ENCODE measurements at regions not wholly inside any gene's neighbourhood (a gene's known extent, or its start where the extent isn't known, plus 50 kb on each side); places are given as distances from the start of the nearest gene placed in this dataset.

- H3K4me2 ChIP-seq: no peak overlapping the region
- no peak for TF ChIP-seq Cebpa-rat (IDR thresholded peaks at IDR 0.05)
Observed at GRCh38 chr2:21356857-21357255, 233.1 kb downstream of the TDRD15 start.

GRCh38 chr2:21358976-21359375 lies 235.2 kb downstream of the TDRD15 start:
- H3K4me3 ChIP-seq: no peak overlapping the region
- H3K36me3 ChIP-seq: no peaks in the 10 kb centered on the region
- H3K4me1 ChIP-seq: no peaks in the 10 kb centered on the region
- 0 out of 2 replicates have a peak, but pooled peaks cover 15% of the 10 kb centered on the region for H3K9me3 ChIP-seq
- no peak overlapping the region for H3K27ac ChIP-seq
- H4K20me1 ChIP-seq: no peaks in the 10 kb centered on the region
- no peak overlapping the region for H3K9ac ChIP-seq
- no peaks in the 10 kb centered on the region for H3K27me3 ChIP-seq
- H3K4me2 ChIP-seq: no peak overlapping the region
- TF ChIP-seq Cebpa-rat (IDR thresholded peaks at IDR 0.05): no peak

More at GRCh38 chr2:21356857-21357255, 233.1 kb downstream of the TDRD15 start:
- Histone ChIP-seq H3K9ac (no peak overlapping the region), H4K20me1 (no peaks in the 10 kb centered on the region), H3K4me3 (no peak overlapping the region), H3K27ac (no peak overlapping the region), H3K4me1 (no peaks in the 10 kb centered on the region), H3K27me3 (no peaks in the 10 kb centered on the region), H3K9me3 (0 out of 2 replicates have a peak, but pooled peaks cover 6% of the 10 kb centered on the region), H3K36me3 (no peaks in the 10 kb centered on the region)

- Histone ChIP-seq H3K4me1 (no peaks in the 10 kb centered on the region), H3K4me2 (no peak overlapping the region)
- TF ChIP-seq Cebpa-rat (IDR thresholded peaks at IDR 0.05): no peak
Observed at GRCh38 chr2:21361384-21361783, 237.6 kb downstream of the TDRD15 start.

GRCh38 chr2:21361957-21362486 lies 238.3 kb downstream of the TDRD15 start:
- Histone ChIP-seq H3K9me3 (0 out of 2 replicates have a peak, but pooled peaks cover 9% of the 10 kb centered on the region), H3K4me1 (no peaks in the 10 kb centered on the region), H3K4me2 (no peak overlapping the region), H3K27ac (no peak overlapping the region), H3K4me3 (no peak overlapping the region), H4K20me1 (no peaks in the 10 kb centered on the region), H3K36me3 (no peaks in the 10 kb centered on the region), H3K9ac (no peak overlapping the region), H3K27me3 (no peaks in the 10 kb centered on the region)
- TF ChIP-seq Cebpa-rat (IDR thresholded peaks at IDR 0.05): no peak

More at GRCh38 chr2:21361384-21361783, 237.6 kb downstream of the TDRD15 start:
- no peak overlapping the region for H3K27ac ChIP-seq
- no peaks in the 10 kb centered on the region for H4K20me1 ChIP-seq
- 0 out of 2 replicates have a peak, but pooled peaks cover 9% of the 10 kb centered on the region for H3K9me3 ChIP-seq
- no peak overlapping the region for H3K9ac ChIP-seq
- H3K27me3 ChIP-seq: no peaks in the 10 kb centered on the region
- H3K36me3 ChIP-seq: no peaks in the 10 kb centered on the region
- H3K4me3 ChIP-seq: no peak overlapping the region

- Histone ChIP-seq H3K27ac (no peak overlapping the region), H3K36me3 (no peaks in the 10 kb centered on the region), H3K9me3 (0 out of 2 replicates have a peak, but pooled peaks cover 9% of the 10 kb centered on the region), H3K4me1 (no peaks in the 10 kb centered on the region), H3K4me3 (no peak overlapping the region), H4K20me1 (no peaks in the 10 kb centered on the region), H3K9ac (no peak overlapping the region), H3K4me2 (no peak overlapping the region), H3K27me3 (no peaks in the 10 kb centered on the region)
- TF ChIP-seq Cebpa-rat (IDR thresholded peaks at IDR 0.05): no peak
Observed at GRCh38 chr2:21363364-21363763, 239.6 kb downstream of the TDRD15 start.

- no peaks in the 10 kb centered on the region for H4K20me1 ChIP-seq
- no peak overlapping the region for H3K27ac ChIP-seq
- H3K4me1 ChIP-seq: no peaks in the 10 kb centered on the region
- no peak overlapping the region for H3K4me3 ChIP-seq
- no peak overlapping the region for H3K9ac ChIP-seq
- TF ChIP-seq Cebpa-rat (IDR thresholded peaks at IDR 0.05): no peak
- no peak overlapping the region for H3K4me2 ChIP-seq
- H3K27me3 ChIP-seq: no peaks in the 10 kb centered on the region
- H3K36me3 ChIP-seq: no peaks in the 10 kb centered on the region
- H3K9me3 ChIP-seq: 0 out of 2 replicates have a peak, but pooled peaks cover 9% of the 10 kb centered on the region
Observed at GRCh38 chr2:21367421-21367820, 243.7 kb downstream of the TDRD15 start.

- Histone ChIP-seq H4K20me1 (no peaks in the 10 kb centered on the region), H3K27ac (no peak overlapping the region), H3K4me3 (no peak overlapping the region), H3K9me3 (no peaks in the 10 kb centered on the region), H3K9ac (no peak overlapping the region), H3K4me2 (no peak overlapping the region), H3K27me3 (peaks cover 6% of the 10 kb centered on the region; the same call in 1 of the 2 replicates), H3K4me1 (no peaks in the 10 kb centered on the region), H3K36me3 (no peaks in the 10 kb centered on the region)
- TF ChIP-seq Cebpa-rat (IDR thresholded peaks at IDR 0.05): no peak
Observed at GRCh38 chr2:21369787-21370186, 246.0 kb downstream of the TDRD15 start.

GRCh38 chr2:21371499-21372003 lies 247.8 kb downstream of the TDRD15 start:
- TF ChIP-seq Cebpa-rat (IDR thresholded peaks at IDR 0.05): no peak
- H3K27ac ChIP-seq: no peak overlapping the region

GRCh38 chr2:21372654-21373053 lies 248.9 kb downstream of the TDRD15 start:
- Histone ChIP-seq H3K9me3 (no peaks in the 10 kb centered on the region), H3K4me2 (no peak overlapping the region), H3K27ac (no peak overlapping the region), H3K4me3 (no peak overlapping the region), H4K20me1 (0 out of 2 replicates have a peak, but pooled peaks cover 16% of the 10 kb centered on the region), H3K27me3 (peaks cover 34% of the 10 kb centered on the region), H3K36me3 (no peaks in the 10 kb centered on the region), H3K9ac (no peak overlapping the region), H3K4me1 (no peaks in the 10 kb centered on the region)
- TF ChIP-seq Cebpa-rat (IDR thresholded peaks at IDR 0.05): no peak

More at GRCh38 chr2:21371499-21372003, 247.8 kb downstream of the TDRD15 start:
- Histone ChIP-seq H3K9ac (no peak overlapping the region), H3K9me3 (no peaks in the 10 kb centered on the region), H3K4me1 (no peaks in the 10 kb centered on the region), H3K36me3 (no peaks in the 10 kb centered on the region), H3K4me2 (no peak overlapping the region), H4K20me1 (0 out of 2 replicates have a peak, but pooled peaks cover 13% of the 10 kb centered on the region), H3K4me3 (no peak overlapping the region), H3K27me3 (peaks cover 23% of the 10 kb centered on the region)

GRCh38 chr2:21376864-21377263 lies 253.1 kb downstream of the TDRD15 start:
- Histone ChIP-seq H3K4me3 (no peak overlapping the region), H3K9me3 (peaks cover 7% of the 10 kb centered on the region; the same call in 1 of the 2 replicates), H3K27me3 (peaks cover 57% of the 10 kb centered on the region), H3K27ac (no peak overlapping the region), H3K4me2 (no peak overlapping the region), H3K4me1 (peaks cover 20% of the 10 kb centered on the region), H4K20me1 (peaks cover 29% of the 10 kb centered on the region; the same call in 1 of the 2 replicates), H3K36me3 (no peaks in the 10 kb centered on the region), H3K9ac (no peak overlapping the region)
- no peak for TF ChIP-seq Cebpa-rat (IDR thresholded peaks at IDR 0.05)

All from BLaER1 (cell line).